Smooth muscle cell (in vitro differentiated cells): ENCODE measurements at regions not wholly inside any gene's neighbourhood (a gene's known extent, or its start where the extent isn't known, plus 50 kb on each side); places are given as distances from the start of the nearest gene placed in this dataset.

Experiments used
- DNase-seq: peaks from one replicate; lab custom pipeline; 2025; ENCODE audit not compliant: unreplicated experiment; lab: John Stamatoyannopoulos, UW
- H2AFZ ChIP-seq: fragments of 200-600 bp; sonication (generic); 2 replicates; pipeline ENCODE4 v1.6.0; 2016; ENCODE audit warnings: antibody characterized with exemption, low read depth, mild to moderate bottlenecking
- H3F3A ChIP-seq: fragments of 200-600 bp; sonication (generic); 2 replicates; pipeline ENCODE4 v1.6.0; 2017; ENCODE audit warnings: antibody characterized with exemption, low read depth
- H3K27ac ChIP-seq: fragments of 200-600 bp; sonication (generic); 2 replicates; pipeline ENCODE4 v1.5.1; 2016; ENCODE audit warnings: low read depth, mild to moderate bottlenecking
- H3K27me3 ChIP-seq: fragments of 200-600 bp; sonication (generic); 2 replicates; pipeline ENCODE4 v1.6.1; 2016; ENCODE audit warnings: low read depth, mild to moderate bottlenecking
- H3K36me3 ChIP-seq: fragments of 200-600 bp; sonication (generic); 2 replicates; pipeline ENCODE4 v1.5.1; 2016; ENCODE audit warnings: low read depth
- H3K4me1 ChIP-seq: fragments of 200-600 bp; sonication (generic); 2 replicates; pipeline ENCODE4 v1.5.1; 2016; ENCODE audit warnings: low read depth
- H3K4me2 ChIP-seq: fragments of 200-600 bp; sonication (generic); 2 replicates; pipeline ENCODE4 v1.6.0; 2016; ENCODE audit warnings: mild to moderate bottlenecking
- H3K4me3 ChIP-seq: fragments of 200-600 bp; sonication (generic); 2 replicates; pipeline ENCODE4 v1.5.1; 2016; ENCODE audit warnings: mild to moderate bottlenecking
- H3K79me2 ChIP-seq: fragments of 200-600 bp; sonication (generic); 2 replicates; pipeline ENCODE4 v1.6.0; 2016; ENCODE audit warnings: low read depth, mild to moderate bottlenecking
- H3K9ac ChIP-seq: fragments of 200-600 bp; sonication (generic); 2 replicates; pipeline ENCODE4 v1.6.0; 2016; ENCODE audit warnings: low read depth
- H3K9me3 ChIP-seq: fragments of 200-600 bp; sonication (generic); replicated peaks from 2 replicates; pipeline ENCODE4 v1.5.1; 2016; ENCODE audit warnings: low read depth
- H4K20me1 ChIP-seq: fragments of 200-600 bp; sonication (generic); 2 replicates; pipeline ENCODE4 v1.6.0; 2016; ENCODE audit warnings: low read depth
- WGBS: methylation state at CpG from one replicate; pipeline ENCODE4 v1.1.7; 2016; ENCODE audit warnings: low lambda C conversion rate; 5-methylcytosine and 5-hydroxymethylcytosine counted together
- TF ChIP-seq, protein P1 (sequence below): fragments of 200-600 bp; sonication (generic); IDR thresholded peaks from 2 replicates; pipeline ENCODE4 v1.5.1; 2017; ENCODE audit warnings: borderline replicate concordance, mild to moderate bottlenecking, antibody characterized with exemption; ENCODE audit not compliant: insufficient read depth, poor library complexity, severe bottlenecking

DNA sequence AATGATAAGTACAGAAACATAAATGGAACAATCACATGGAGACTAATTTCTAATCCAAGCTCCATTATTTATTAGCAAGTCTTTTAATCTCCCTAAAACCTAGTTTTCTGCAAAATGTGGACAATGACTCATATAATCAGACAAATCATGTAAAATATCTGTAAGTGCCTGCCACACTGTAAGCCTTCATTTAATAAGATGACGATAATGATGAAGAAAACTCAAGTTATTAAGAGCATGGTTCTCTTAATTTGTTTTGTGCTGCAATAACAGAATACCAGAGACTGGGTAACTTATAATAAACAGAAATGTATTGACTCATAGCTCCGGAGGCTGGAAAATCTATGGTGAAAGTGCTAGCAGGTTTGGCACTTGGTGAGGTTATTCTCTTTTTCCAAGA lies 535.3 kb upstream of the LRFN5 start:
- H3K27me3 ChIP-seq = no peaks in the 10 kb centered on the region
- H3K79me2 ChIP-seq = no peaks in the 10 kb centered on the region
- no peaks in the 10 kb centered on the region for H3K9me3 ChIP-seq
- H4K20me1 ChIP-seq = no peaks in the 10 kb centered on the region
- no peak overlapping the region for H3K27ac ChIP-seq
- no peak overlapping the region for H2AFZ ChIP-seq
- no peak overlapping the region for H3K4me2 ChIP-seq
- no peak overlapping the region for H3K9ac ChIP-seq
- DNase-seq = no peak
- H3F3A ChIP-seq = no peaks in the 10 kb centered on the region
- TF ChIP-seq, protein P1, sequence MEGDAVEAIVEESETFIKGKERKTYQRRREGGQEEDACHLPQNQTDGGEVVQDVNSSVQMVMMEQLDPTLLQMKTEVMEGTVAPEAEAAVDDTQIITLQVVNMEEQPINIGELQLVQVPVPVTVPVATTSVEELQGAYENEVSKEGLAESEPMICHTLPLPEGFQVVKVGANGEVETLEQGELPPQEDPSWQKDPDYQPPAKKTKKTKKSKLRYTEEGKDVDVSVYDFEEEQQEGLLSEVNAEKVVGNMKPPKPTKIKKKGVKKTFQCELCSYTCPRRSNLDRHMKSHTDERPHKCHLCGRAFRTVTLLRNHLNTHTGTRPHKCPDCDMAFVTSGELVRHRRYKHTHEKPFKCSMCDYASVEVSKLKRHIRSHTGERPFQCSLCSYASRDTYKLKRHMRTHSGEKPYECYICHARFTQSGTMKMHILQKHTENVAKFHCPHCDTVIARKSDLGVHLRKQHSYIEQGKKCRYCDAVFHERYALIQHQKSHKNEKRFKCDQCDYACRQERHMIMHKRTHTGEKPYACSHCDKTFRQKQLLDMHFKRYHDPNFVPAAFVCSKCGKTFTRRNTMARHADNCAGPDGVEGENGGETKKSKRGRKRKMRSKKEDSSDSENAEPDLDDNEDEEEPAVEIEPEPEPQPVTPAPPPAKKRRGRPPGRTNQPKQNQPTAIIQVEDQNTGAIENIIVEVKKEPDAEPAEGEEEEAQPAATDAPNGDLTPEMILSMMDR = no peak
- H3K36me3 ChIP-seq = no peaks in the 10 kb centered on the region
- WGBS = 78% methylated on average over 2 of the region's 2 CpGs
- H3K4me3 ChIP-seq = no peak overlapping the region
- H3K4me1 ChIP-seq = peaks cover 4% of the 10 kb centered on the region

DNA sequence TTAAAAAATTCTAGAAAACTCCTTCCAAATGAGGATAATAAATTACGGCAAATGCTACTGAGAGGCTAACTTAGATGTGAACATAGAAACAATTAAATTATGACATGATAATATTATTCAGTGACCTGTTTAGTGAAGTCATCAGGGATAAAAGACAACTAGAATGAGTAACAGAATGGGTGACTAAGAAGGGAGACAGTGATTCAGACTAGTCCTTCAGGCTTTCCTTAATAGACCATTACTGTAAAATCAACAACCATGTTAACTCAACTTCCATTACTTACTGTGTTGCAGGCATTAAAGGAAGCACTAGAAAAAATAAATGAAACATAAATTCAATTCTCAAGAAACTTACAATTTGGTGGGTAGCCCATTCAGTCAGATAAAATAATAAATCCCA lies 543.9 kb upstream of the LRFN5 start:
- H3K9ac ChIP-seq = no peak overlapping the region
- H3F3A ChIP-seq = no peaks in the 10 kb centered on the region
- H3K9me3 ChIP-seq = no peaks in the 10 kb centered on the region
- 91% methylated on average over 1 of the region's 1 CpG for WGBS
- H3K79me2 ChIP-seq = no peaks in the 10 kb centered on the region
- TF ChIP-seq, protein P1 = no peak
- H3K4me2 ChIP-seq = no peak overlapping the region
- H3K36me3 ChIP-seq = no peaks in the 10 kb centered on the region
- H3K27me3 ChIP-seq = no peaks in the 10 kb centered on the region
- H3K4me1 ChIP-seq = no peaks in the 10 kb centered on the region
- no peak for DNase-seq
- no peak overlapping the region for H2AFZ ChIP-seq
- H4K20me1 ChIP-seq = no peaks in the 10 kb centered on the region
- no peak overlapping the region for H3K4me3 ChIP-seq
- peak overlapping the region; percentile 24 for H3K27ac ChIP-seq

DNA sequence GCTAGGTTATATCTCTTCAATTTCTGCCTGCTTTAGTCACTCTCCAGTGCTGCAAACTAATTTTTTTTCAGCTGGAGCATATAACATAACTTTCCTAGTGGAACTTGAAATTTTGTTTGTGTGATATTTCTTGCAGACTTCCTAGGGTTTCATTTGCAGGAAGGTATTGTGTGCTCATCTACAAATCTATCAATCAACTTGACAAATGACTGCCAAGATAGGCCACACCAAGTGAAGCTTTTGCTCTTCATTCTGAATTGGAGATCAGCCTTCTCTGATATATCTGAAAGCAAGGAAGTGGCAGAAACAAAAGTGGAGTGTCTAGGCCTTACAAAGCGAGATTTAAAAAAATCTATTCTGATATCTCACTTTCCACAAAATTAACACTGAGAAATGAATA lies 551.1 kb upstream of the LRFN5 start:
- Histone ChIP-seq H3K27ac (no peak overlapping the region), H4K20me1 (peaks cover 6% of the 10 kb centered on the region), H3K4me1 (no peaks in the 10 kb centered on the region), H3K27me3 (no peaks in the 10 kb centered on the region), H3K79me2 (no peaks in the 10 kb centered on the region), H2AFZ (no peak overlapping the region), H3F3A (no peaks in the 10 kb centered on the region), H3K9me3 (no peaks in the 10 kb centered on the region), H3K4me3 (no peak overlapping the region), H3K36me3 (no peaks in the 10 kb centered on the region), H3K4me2 (no peak overlapping the region), H3K9ac (no peak overlapping the region)
- no peak for DNase-seq
- WGBS = 94% methylated on average over 1 of the region's 1 CpG
- TF ChIP-seq, protein P1 = no peak

DNA sequence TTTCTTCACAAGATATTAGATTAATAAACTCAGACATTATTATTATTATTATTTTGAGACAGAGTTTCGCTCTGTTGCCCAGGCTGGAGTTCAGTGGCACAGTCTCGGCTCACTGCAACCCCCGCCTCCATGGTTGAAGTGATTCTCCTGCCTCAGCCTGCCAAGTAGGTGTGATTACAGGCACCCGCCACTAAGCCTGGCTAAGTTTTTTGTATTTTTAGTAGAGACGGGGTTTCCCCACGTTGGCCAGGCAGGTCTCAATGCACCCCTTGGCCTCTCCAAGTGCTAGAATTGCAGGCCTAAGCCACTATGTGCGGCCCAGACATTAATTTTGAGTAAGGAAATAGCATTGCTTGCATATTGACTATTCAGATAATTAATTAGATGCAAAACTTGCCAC lies 554.9 kb upstream of the LRFN5 start:
- no peak overlapping the region for H3K9ac ChIP-seq
- H2AFZ ChIP-seq = no peak overlapping the region
- H3F3A ChIP-seq = no peaks in the 10 kb centered on the region
- H4K20me1 ChIP-seq = peaks cover 2% of the 10 kb centered on the region
- 86% methylated on average over 7 of the region's 7 CpGs for WGBS
- H3K4me3 ChIP-seq = no peak overlapping the region
- H3K27me3 ChIP-seq = no peaks in the 10 kb centered on the region
- no peaks in the 10 kb centered on the region for H3K36me3 ChIP-seq
- no peaks in the 10 kb centered on the region for H3K79me2 ChIP-seq
- TF ChIP-seq, protein P1 = no peak
- H3K4me2 ChIP-seq = no peak overlapping the region
- no peaks in the 10 kb centered on the region for H3K9me3 ChIP-seq
- DNase-seq = no peak
- H3K27ac ChIP-seq = no peak overlapping the region
- no peaks in the 10 kb centered on the region for H3K4me1 ChIP-seq
